ENCODE measurements at regions not wholly inside any gene's neighbourhood (a gene's known extent, or its start where the extent isn't known, plus 50 kb on each side); places are given as distances from the start of the nearest gene placed in this dataset.

DNA sequence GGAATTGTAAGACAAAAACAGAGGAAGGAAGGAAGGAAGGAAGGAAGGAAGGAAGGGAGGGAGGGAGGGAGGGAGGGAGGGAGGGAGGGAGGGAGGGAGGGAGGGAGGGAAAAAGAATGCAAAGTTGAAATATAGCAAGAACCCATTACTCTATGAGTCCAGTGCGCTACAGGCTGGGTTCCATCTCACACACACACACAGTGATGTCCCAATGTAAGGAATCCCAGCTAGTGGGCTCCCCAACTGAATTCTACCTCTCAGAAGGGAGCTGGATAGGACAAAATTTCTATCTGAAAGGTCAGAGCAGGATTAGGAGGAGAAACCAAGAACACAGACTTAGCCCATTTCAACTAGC lies 173.4 kb downstream of the DAD1 start:
- no peak for DNase-seq (ENCODE audit: low read depth)

- no peak for DNase-seq (ENCODE audit: low read depth)
These were observed 174.0 kb downstream of the DAD1 start for GRCh38 chr14:22414876-22415604.

DNA sequence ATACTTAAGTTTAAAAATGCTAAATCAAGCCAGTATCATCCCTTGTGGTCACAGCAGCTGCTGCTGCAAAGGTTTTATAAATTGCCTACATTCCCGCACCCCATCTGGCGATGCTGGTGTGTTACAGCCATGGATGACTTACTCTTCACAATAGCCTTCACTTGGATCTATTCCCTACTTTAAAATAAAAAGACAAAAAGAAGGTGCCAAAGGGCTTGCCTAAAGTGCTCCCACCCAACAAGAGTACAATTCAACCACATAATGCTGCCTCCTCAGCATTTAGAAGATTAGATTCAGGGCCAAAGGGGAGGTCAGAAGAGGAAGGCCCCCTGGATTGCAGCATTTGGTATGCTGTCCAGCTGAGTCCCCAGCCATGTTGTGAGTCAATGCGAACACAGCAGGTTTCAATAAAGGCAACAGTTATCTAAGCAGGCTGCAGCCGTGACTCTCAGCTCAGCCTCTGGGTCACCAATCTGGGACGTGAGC lies 176.1 kb downstream of the DAD1 start:
- no peak for DNase-seq (ENCODE audit: low read depth)

GRCh38 chr14:22411398-22412055 lies 177.5 kb downstream of the DAD1 start:
- no peak for DNase-seq (ENCODE audit: low read depth)

GRCh38 chr14:22410497-22410896 lies 178.5 kb downstream of the DAD1 start:
- DNase-seq (ENCODE audit: low read depth), result no peak

DNA sequence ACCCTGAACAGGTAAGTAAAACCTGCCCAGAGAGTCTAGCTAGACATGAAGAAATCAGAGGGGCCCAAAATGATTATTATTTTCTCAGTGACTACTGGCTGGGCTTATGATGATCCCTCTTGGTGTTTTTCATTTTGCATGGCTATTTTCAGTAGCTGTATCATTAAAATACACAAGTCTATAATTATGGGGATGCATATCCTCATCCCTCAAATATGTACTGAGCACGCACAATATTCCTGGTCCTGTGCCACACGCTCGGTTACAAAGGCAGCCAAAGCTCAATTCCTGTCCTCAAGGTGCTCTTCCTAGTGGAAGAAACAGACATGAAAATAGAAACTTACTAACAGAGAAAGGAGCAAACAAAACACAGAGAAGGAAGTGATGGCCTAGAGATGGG lies 180.0 kb downstream of the DAD1 start:
- no peak for DNase-seq (ENCODE audit: low read depth)

DNA sequence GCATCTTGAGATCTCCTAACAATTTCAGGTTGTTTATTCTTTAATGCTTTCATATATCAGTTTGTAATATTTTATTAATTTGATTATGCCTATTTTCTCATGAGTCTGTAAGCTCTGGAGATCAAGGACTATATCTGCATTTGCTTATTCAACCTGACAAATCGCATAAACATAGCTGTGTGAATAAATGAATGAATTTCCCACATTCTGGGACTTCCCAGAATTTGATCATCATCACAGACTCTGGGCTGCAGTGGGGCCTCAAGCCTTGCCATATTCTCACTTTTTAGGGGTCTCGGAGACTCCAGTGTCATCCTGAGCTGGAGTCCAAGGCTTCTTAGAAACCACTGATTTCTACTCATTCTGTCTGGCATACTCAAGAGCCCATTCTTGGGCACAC lies 180.5 kb downstream of the DAD1 start:
- no peak for DNase-seq (ENCODE audit: low read depth)

- DNase-seq (ENCODE audit: low read depth), result no peak
These were observed 182.0 kb downstream of the DAD1 start for GRCh38 chr14:22407033-22407432.

DNA sequence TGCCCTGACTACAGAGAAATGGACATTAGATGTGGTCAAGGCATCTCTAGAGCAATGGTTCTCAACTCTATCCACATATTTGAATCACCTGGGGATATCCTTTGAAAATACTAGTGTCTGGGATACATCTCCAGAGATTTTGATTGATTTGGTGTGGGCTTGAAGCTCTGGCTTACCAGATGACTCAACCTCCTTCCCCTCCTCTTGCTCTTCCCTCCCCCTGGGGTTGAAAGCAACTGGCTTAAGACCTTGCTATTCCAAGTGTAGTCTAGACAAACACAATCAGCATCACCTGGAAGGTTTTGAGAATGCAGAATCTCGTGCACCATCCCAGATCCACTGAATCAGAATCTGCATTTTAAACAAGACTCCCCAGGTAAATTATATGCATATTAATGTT lies 183.8 kb downstream of the DAD1 start:
- no peak for DNase-seq (ENCODE audit: low read depth)

- DNase-seq (ENCODE audit: low read depth), result no peak
These were observed 185.7 kb downstream of the DAD1 start for GRCh38 chr14:22403296-22403695.

- DNase-seq (ENCODE audit: low read depth), result no peak
These were observed 188.3 kb downstream of the DAD1 start for GRCh38 chr14:22400655-22401259.

- no peak for DNase-seq (ENCODE audit: low read depth)
These were observed 189.2 kb downstream of the DAD1 start for GRCh38 chr14:22399776-22400175.

DNA sequence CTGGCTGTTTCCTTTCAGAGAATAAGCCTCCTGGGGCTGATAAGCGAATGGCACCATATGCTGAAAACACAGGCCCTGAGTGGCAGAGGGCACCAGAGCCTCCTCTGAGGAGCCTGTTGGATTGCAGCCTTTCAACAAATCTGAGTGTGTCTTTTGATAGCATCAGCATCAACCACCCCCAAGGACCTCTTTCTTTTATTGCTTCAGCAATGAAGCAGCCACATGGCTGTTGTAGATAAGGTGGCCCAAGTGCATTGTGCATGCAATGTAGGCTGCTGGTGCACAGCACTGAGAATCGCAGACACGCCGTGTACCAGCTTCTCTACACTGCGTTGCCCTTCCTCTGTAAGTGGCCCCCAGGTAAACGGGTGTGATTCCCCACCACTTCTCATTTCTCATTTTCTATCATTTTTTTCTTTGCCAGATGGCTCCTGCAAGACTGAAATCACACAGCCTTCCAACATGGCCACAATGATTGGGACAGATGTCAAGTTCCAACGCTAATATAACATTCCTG lies 191.7 kb downstream of the DAD1 start:
- no peak for DNase-seq (ENCODE audit: low read depth)

GRCh38 chr14:22395803-22396202 lies 193.2 kb downstream of the DAD1 start:
- DNase-seq (ENCODE audit: low read depth), result no peak

DNA sequence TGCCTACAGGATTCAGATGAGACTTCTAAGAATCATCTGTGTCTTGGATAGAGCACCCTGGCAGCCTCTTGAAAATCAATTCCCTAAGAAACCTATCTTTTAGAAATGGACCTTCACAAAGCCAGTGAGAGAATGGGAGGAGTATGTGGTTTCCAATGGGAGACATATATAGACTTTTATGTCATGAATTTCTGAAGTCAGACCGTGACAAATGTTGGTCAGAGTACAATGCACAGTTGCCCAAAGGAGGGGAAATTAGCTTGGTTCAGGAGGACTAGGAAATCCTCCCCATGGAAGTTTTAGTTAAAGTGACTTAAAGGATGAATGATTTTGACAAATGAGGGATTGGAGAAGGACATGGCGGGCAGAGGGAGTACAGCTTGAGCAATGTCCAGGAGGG lies 194.4 kb downstream of the DAD1 start:
- no peak for DNase-seq (ENCODE audit: low read depth)

- no peak for DNase-seq (ENCODE audit: low read depth)
These were observed 195.2 kb downstream of the DAD1 start for GRCh38 chr14:22393796-22394195.

DNA sequence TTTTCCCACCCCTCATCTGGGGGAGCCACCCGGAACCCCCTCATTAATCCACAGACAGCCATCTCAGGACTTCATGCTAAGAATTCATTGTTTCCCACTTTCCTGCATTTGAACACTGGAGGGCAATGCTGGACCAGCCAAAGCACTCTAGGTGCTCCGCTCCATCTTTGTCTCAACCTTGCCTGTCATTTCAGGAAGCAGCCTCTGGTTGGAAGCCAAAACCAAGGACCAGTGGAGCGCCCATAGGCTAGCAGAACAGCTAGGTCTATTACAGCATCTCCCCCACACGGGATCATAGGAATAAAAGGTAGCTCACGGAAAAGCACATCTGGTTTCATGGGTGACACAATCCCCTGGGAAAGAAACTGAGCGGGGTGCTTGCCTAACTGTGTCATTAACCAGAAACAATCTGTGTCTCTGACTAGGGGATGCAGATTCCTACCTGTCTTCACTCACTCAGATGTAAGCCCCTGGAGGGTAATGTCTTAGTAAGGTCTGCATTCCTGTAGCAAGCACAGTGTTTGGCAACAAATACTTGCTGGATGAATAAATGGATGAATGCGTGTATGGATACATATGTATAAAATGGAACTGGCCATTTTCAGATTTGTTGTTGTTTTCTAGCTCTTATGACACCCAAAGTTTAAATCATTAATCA lies 197.0 kb downstream of the DAD1 start:
- DNase-seq (ENCODE audit: low read depth), result no peak

- no peak for DNase-seq (ENCODE audit: low read depth)
These were observed 198.1 kb downstream of the DAD1 start for GRCh38 chr14:22390824-22391461.

DNA sequence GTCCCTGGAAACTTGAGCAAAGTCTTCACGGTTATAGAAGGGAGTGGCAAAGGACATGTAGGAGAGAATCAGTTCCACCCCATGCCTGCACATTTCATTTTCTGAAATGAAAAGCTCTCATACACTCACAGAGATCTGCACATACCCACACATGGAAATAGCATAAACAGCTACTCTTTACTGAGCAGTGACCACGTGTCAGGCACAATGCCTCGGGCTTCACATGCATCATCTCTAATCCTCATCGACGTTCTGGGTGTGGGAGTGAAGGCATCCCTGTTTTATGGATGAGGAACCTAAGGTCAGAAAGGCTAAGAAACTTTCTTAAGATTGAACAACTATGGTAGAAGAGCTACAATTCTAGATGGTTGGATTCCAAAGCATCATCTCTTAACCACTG lies 198.8 kb downstream of the DAD1 start:
- no peak for DNase-seq (ENCODE audit: low read depth)

DNA sequence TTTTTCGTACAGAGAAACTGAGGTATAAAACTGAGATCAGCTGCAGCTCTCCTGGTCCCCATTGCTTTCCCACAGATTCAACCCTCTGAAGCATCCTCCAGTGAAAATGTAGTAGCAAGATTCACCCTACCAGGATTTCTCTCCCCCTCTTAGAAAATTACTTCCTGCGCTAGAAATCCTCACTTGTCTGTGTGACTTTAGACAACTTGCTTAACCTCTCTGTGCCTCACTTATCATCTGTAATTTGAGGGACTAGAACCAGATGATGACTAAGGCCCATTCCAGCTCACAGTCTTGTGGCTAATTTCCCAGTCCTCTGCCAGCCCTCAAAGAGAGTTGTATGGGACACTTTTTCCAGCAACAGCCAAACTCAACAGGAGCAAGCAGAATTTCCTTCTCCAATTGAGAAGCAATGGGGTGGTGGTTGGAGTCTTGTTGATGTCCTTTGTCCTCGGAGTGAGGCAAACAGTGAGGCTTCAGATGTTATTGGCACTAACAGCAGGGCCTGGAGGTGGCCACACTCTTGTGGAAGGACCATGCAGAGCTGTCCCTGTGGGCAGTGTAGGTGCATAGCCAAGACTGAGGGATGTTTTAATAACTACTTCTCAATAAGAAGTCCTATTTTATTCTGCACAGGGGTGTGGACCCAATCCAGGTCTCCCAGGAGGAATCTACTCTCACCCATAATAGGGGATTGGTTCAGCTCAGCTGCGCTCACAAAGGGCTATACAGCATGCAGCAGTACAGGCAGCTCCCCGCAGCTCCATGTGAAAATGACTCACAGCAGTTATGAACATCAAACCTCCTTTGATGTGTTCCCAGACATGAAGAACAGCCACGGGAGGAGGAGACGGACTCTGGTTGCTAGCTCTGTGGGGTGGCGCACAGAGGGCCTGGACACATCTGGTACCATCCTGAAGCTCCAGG lies 200.1 kb downstream of the DAD1 start:
- no peak for DNase-seq (ENCODE audit: low read depth)

GRCh38 chr14:22387776-22388241 lies 201.2 kb downstream of the DAD1 start:
- no peak for DNase-seq (ENCODE audit: low read depth)

Measured in stimulated activated CD8-positive, alpha-beta memory T cell treated with anti-CD3 and anti-CD28 coated beads, Interleukin-12 subunit alpha, Interleukin-12 subunit beta, amount 100 ng/mL, for 4 hours (primary cell).